Neural cell (in vitro differentiated cells): ENCODE measurements at regions not wholly inside any gene's neighbourhood (a gene's known extent, or its start where the extent isn't known, plus 50 kb on each side); places are given as distances from the start of the nearest gene placed in this dataset.

Experiments
- H2AFZ ChIP-seq: fragments of 200-600, 300-800 bp; sonication (generic), shearing (Covaris generic); 2 replicates; pipeline ENCODE4 v1.6.0; 2014; ENCODE audit warnings: low read depth, mild to moderate bottlenecking, antibody characterized with exemption, low read length, moderate library complexity
- H3F3A ChIP-seq: fragments of 200-600 bp; shearing (Covaris generic); 2 replicates; pipeline ENCODE4 v1.6.1; 2016; ENCODE audit warnings: mild to moderate bottlenecking, moderate library complexity, mixed read lengths, antibody characterized with exemption, low read length; ENCODE audit not compliant: insufficient read depth, poor library complexity, severe bottlenecking
- H3K27ac ChIP-seq: fragments of 200-600, 300-800 bp; sonication (generic), shearing (Covaris generic); 2 replicates; pipeline ENCODE4 v1.5.1; 2014; ENCODE audit warnings: mild to moderate bottlenecking, low read length, moderate library complexity
- H3K27me3 ChIP-seq: fragments of 300-800, 200-600 bp; sonication (generic), shearing (Covaris generic); 2 replicates; pipeline ENCODE4 v1.6.0; 2014; ENCODE audit warnings: mild to moderate bottlenecking, low read depth, low read length, moderate library complexity; ENCODE audit not compliant: insufficient read depth
- H3K36me3 ChIP-seq: fragments of 300-800, 200-600 bp; sonication (generic), shearing (Covaris generic); 2 replicates; pipeline ENCODE4 v1.5.1; 2014; ENCODE audit warnings: mild to moderate bottlenecking, antibody characterized with exemption, low read length, moderate library complexity; ENCODE audit not compliant: insufficient read depth
- H3K4me2 ChIP-seq: fragments of 300-800, 200-600 bp; sonication (generic), shearing (Covaris generic); 2 replicates; pipeline ENCODE4 v1.6.0; 2014; ENCODE audit warnings: mild to moderate bottlenecking, low read length
- H3K4me3 ChIP-seq: fragments of 300-800, 200-600 bp; sonication (generic), shearing (Covaris generic); 2 replicates; pipeline ENCODE4 v1.5.1; 2014; ENCODE audit warnings: mild to moderate bottlenecking, low read length, moderate library complexity
- H3K79me2 ChIP-seq: fragments of 200-600 bp; shearing (Covaris generic); replicated peaks from 2 replicates; pipeline ENCODE4 v1.6.0; 2014; ENCODE audit warnings: mild to moderate bottlenecking, low read length, moderate library complexity; ENCODE audit not compliant: insufficient read depth
- H3K9ac ChIP-seq: fragments of 300-800, 200-600 bp; sonication (generic), shearing (Covaris generic); 2 replicates; pipeline ENCODE4 v1.6.1; 2016; ENCODE audit warnings: mild to moderate bottlenecking, low read length, mixed read lengths
- H3K9me2 ChIP-seq: fragments of 200-600 bp; shearing (Covaris generic); 2 replicates; pipeline ENCODE4 v1.6.1; 2016; ENCODE audit warnings: mild to moderate bottlenecking, low read length, mixed read lengths; ENCODE audit not compliant: insufficient read depth
- H3K9me3 ChIP-seq: fragments of 200-600, 300-800 bp; sonication (generic), shearing (Covaris generic); 2 replicates; pipeline ENCODE4 v1.6.1; 2016; ENCODE audit warnings: mild to moderate bottlenecking, mixed run types, low read length, moderate library complexity, mixed read lengths
- H4K20me1 ChIP-seq: fragments of 200-600 bp; shearing (Covaris generic); 2 replicates; pipeline ENCODE4 v1.6.1; 2016; ENCODE audit warnings: mild to moderate bottlenecking, mixed run types; ENCODE audit not compliant: insufficient read depth
- CTCF ChIP-seq: fragments of 450-650 bp; IDR thresholded peaks from 2 replicates; pipeline ENCODE4 v1.5.1; 2014; ENCODE audit warnings: antibody characterized with exemption, mild to moderate bottlenecking, moderate library complexity; ENCODE audit not compliant: poor library complexity, severe bottlenecking
- EP300 ChIP-seq: fragments of 450-650 bp; conservative IDR thresholded peaks from 2 replicates; pipeline ENCODE4 v1.6.1; 2014; ENCODE audit warnings: antibody characterized with exemption, mild to moderate bottlenecking, moderate library complexity; ENCODE audit not compliant: poor library complexity, severe bottlenecking
- EZH2 ChIP-seq: fragments of 200-600, 300-800 bp; shearing (Covaris generic), sonication (generic); IDR thresholded peaks from 2 replicates; pipeline ENCODE4 v1.6.1; 2014; ENCODE audit warnings: antibody characterized with exemption, low read length, borderline replicate concordance, mild to moderate bottlenecking; ENCODE audit not compliant: insufficient read depth, poor library complexity, severe bottlenecking
- MXI1 ChIP-seq: fragments of 450-650 bp; conservative IDR thresholded peaks from 2 replicates; pipeline ENCODE4 v1.6.1; 2014; ENCODE audit warnings: antibody characterized with exemption, mild to moderate bottlenecking; ENCODE audit not compliant: poor library complexity, severe bottlenecking
- POLR2AphosphoS5 ChIP-seq: IDR thresholded peaks from 2 replicates; pipeline ENCODE4 v1.6.1; 2012
- RAD21 ChIP-seq: fragments of 450-650 bp; conservative IDR thresholded peaks from 2 replicates; pipeline ENCODE4 v1.6.1; 2014; ENCODE audit warnings: antibody characterized with exemption, mild to moderate bottlenecking, moderate library complexity
- SMC3 ChIP-seq: fragments of 450-650 bp; conservative IDR thresholded peaks from 2 replicates; pipeline ENCODE4 v1.6.1; 2014; ENCODE audit warnings: antibody characterized with exemption, mild to moderate bottlenecking, moderate library complexity; ENCODE audit not compliant: poor library complexity
- TAF1 ChIP-seq: IDR thresholded peaks from 2 replicates; pipeline ENCODE4 v1.6.1; 2012; ENCODE audit warnings: low read depth
- TF ChIP-seq, protein P1 (sequence below): IDR thresholded peaks from 2 replicates; pipeline ENCODE4 v1.6.1; 2012; ENCODE audit warnings: borderline replicate concordance

DNA sequence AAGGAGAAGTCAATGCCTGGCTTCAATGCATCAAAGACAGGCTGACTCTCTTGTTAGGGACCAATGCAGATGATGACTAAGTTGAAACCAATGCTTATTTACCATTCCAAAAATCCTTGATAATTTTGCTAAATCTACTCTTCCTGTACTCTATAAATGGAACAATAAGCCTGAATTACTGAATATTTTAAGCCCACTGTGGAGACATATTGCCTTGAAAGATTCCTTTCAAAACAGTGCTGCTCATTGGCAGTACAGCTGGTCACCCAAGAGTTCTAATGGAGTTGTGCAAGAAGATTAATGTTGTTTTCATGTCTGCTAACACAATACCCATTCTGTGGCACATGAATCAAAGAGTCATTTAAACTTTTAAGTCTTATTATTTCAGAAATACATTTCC lies 181.0 kb upstream of the CBLB start:
- H2AFZ ChIP-seq: no peak overlapping the region
- H3K4me2 ChIP-seq: no peak overlapping the region
- H3K9me3 ChIP-seq: no peaks in the 10 kb centered on the region
- H3K9me2 ChIP-seq: no peaks in the 10 kb centered on the region
- no peaks in the 10 kb centered on the region for H3K27me3 ChIP-seq
- no peaks in the 10 kb centered on the region for H4K20me1 ChIP-seq
- no peak overlapping the region for H3K9ac ChIP-seq
- no peaks in the 10 kb centered on the region for H3F3A ChIP-seq
- no peak overlapping the region for H3K27ac ChIP-seq
- H3K4me3 ChIP-seq: no peak overlapping the region
- TF ChIP-seq MXI1 (no peak), CTCF (no peak), RAD21 (no peak), TAF1 (no peak), EP300 (no peak), POLR2AphosphoS5 (no peak), EZH2 (no peak), SMC3 (no peak)
- TF ChIP-seq, protein P1, sequence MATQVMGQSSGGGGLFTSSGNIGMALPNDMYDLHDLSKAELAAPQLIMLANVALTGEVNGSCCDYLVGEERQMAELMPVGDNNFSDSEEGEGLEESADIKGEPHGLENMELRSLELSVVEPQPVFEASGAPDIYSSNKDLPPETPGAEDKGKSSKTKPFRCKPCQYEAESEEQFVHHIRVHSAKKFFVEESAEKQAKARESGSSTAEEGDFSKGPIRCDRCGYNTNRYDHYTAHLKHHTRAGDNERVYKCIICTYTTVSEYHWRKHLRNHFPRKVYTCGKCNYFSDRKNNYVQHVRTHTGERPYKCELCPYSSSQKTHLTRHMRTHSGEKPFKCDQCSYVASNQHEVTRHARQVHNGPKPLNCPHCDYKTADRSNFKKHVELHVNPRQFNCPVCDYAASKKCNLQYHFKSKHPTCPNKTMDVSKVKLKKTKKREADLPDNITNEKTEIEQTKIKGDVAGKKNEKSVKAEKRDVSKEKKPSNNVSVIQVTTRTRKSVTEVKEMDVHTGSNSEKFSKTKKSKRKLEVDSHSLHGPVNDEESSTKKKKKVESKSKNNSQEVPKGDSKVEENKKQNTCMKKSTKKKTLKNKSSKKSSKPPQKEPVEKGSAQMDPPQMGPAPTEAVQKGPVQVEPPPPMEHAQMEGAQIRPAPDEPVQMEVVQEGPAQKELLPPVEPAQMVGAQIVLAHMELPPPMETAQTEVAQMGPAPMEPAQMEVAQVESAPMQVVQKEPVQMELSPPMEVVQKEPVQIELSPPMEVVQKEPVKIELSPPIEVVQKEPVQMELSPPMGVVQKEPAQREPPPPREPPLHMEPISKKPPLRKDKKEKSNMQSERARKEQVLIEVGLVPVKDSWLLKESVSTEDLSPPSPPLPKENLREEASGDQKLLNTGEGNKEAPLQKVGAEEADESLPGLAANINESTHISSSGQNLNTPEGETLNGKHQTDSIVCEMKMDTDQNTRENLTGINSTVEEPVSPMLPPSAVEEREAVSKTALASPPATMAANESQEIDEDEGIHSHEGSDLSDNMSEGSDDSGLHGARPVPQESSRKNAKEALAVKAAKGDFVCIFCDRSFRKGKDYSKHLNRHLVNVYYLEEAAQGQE: no peak
- H3K36me3 ChIP-seq: no peaks in the 10 kb centered on the region
- no peaks in the 10 kb centered on the region for H3K79me2 ChIP-seq

- Histone ChIP-seq H3K4me3 (no peak overlapping the region), H3F3A (no peaks in the 10 kb centered on the region), H4K20me1 (no peaks in the 10 kb centered on the region), H3K79me2 (no peaks in the 10 kb centered on the region), H3K9me2 (no peaks in the 10 kb centered on the region), H3K9me3 (no peaks in the 10 kb centered on the region), H3K27me3 (no peaks in the 10 kb centered on the region), H3K36me3 (no peaks in the 10 kb centered on the region), H2AFZ (no peak overlapping the region), H3K4me2 (no peak overlapping the region), H3K9ac (no peak overlapping the region), H3K27ac (no peak overlapping the region)
- TF ChIP-seq POLR2AphosphoS5: peak; percentile 31
- no peak for TF ChIP-seq SMC3
- TF ChIP-seq TAF1: no peak
- TF ChIP-seq, protein P1: no peak
- no peak for TF ChIP-seq CTCF
- TF ChIP-seq RAD21: no peak
- TF ChIP-seq MXI1: no peak
- TF ChIP-seq EZH2: no peak
- peak; percentile 86 for TF ChIP-seq EP300
Observed at GRCh38 chr3:106056931-106057330, 188.1 kb upstream of the CBLB start.
